ENCODE measurements at regions not wholly inside any gene's neighbourhood (a gene's known extent, or its start where the extent isn't known, plus 50 kb on each side); places are given as distances from the start of the nearest gene placed in this dataset.

- DNase-seq, result no peak
- intact Hi-C loops (cut with DNase I; ENCODE audit: low total_unique reads), result no loop called here
Measured at GRCh38 chr20:57928181-57928967, 218.6 kb upstream of the PMEPA1 start.

GRCh38 chr20:57927376-57927775 lies 217.6 kb upstream of the PMEPA1 start:
- DNase-seq (no peak), ATAC-seq (no peak)
- in situ Hi-C loops (cut with MboI; ENCODE audit: low sequenced_read_pairs in 4 of 4) (no loop called here), intact Hi-C loops (cut with DNase I; ENCODE audit: low total_unique reads) (no loop called here)
- Histone ChIP-seq H3K27ac (no peak overlapping the region), H3K4me3 (no peak overlapping the region), H3K4me1 (no peaks in the 10 kb centered on the region), H3K36me3 (no peaks in the 10 kb centered on the region), H3K9me3 (no peaks in the 10 kb centered on the region), H3K27me3 (peaks cover 0 to 3% (median 0%) of the 10 kb centered on the region in 3 donors)
- no peak for TF ChIP-seq POLR2A (IDR thresholded peaks at IDR 0.05)
- no peak for TF ChIP-seq CTCF (IDR thresholded peaks at IDR 0.05 in 4 of 5, conservative IDR thresholded peaks at IDR 0.05 in 1 of 5)

More at GRCh38 chr20:57928181-57928967, 218.6 kb upstream of the PMEPA1 start:
- H3K27me3 ChIP-seq, result peaks cover 0 to 3% (median 0%) of the 10 kb centered on the region in 3 donors
- no peak for TF ChIP-seq POLR2A (IDR thresholded peaks at IDR 0.05)
- ATAC-seq, result no peak
- no peak overlapping the region for H3K27ac ChIP-seq
- in situ Hi-C loops (cut with MboI; ENCODE audit: low sequenced_read_pairs in 4 of 4), result no loop called here
- no peaks in the 10 kb centered on the region for H3K36me3 ChIP-seq
- no peaks in the 10 kb centered on the region for H3K9me3 ChIP-seq
- no peak overlapping the region for H3K4me3 ChIP-seq
- H3K4me1 ChIP-seq, result no peaks in the 10 kb centered on the region

GRCh38 chr20:57922706-57923105 lies 212.9 kb upstream of the PMEPA1 start:
- H3K9me3 ChIP-seq, result no peaks in the 10 kb centered on the region
- no peak overlapping the region for H3K4me3 ChIP-seq
- in situ Hi-C loops (cut with MboI; ENCODE audit: low sequenced_read_pairs in 4 of 4) (no loop called here), intact Hi-C loops (cut with DNase I; ENCODE audit: low total_unique reads) (no loop called here)
- no peaks in the 10 kb centered on the region for H3K4me1 ChIP-seq
- no peak for ATAC-seq
- no peak for DNase-seq
- no peak overlapping the region for H3K27ac ChIP-seq
- H3K36me3 ChIP-seq, result no peaks in the 10 kb centered on the region
- TF ChIP-seq CTCF (IDR thresholded peaks at IDR 0.05 in 4 of 5, conservative IDR thresholded peaks at IDR 0.05 in 1 of 5) (no peak), POLR2A (IDR thresholded peaks at IDR 0.05) (no peak)
- H3K27me3 ChIP-seq, result no peaks in the 10 kb centered on the region

GRCh38 chr20:57922083-57922482 lies 212.3 kb upstream of the PMEPA1 start:
- no peak overlapping the region for H3K27ac ChIP-seq
- no peaks in the 10 kb centered on the region for H3K27me3 ChIP-seq
- H3K36me3 ChIP-seq, result no peaks in the 10 kb centered on the region
- intact Hi-C loops (cut with DNase I; ENCODE audit: low total_unique reads) (no loop called here), in situ Hi-C loops (cut with MboI; ENCODE audit: low sequenced_read_pairs in 4 of 4) (no loop called here)
- H3K4me3 ChIP-seq, result no peak overlapping the region
- no peak for TF ChIP-seq CTCF (IDR thresholded peaks at IDR 0.05 in 4 of 5, conservative IDR thresholded peaks at IDR 0.05 in 1 of 5)
- TF ChIP-seq POLR2A (IDR thresholded peaks at IDR 0.05), result no peak
- ATAC-seq (no peak), DNase-seq (no peak)
- H3K4me1 ChIP-seq, result no peaks in the 10 kb centered on the region
- no peaks in the 10 kb centered on the region for H3K9me3 ChIP-seq

GRCh38 chr20:57921676-57922075 lies 211.9 kb upstream of the PMEPA1 start:
- Histone ChIP-seq H3K36me3 (no peaks in the 10 kb centered on the region), H3K9me3 (no peaks in the 10 kb centered on the region), H3K27me3 (no peaks in the 10 kb centered on the region), H3K4me3 (no peak overlapping the region), H3K27ac (no peak overlapping the region), H3K4me1 (no peaks in the 10 kb centered on the region)
- no peak for ATAC-seq
- in situ Hi-C loops (cut with MboI; ENCODE audit: low sequenced_read_pairs in 4 of 4), result no loop called here
- intact Hi-C loops (cut with DNase I; ENCODE audit: low total_unique reads), result no loop called here
- DNase-seq, result no peak
- no peak for TF ChIP-seq POLR2A (IDR thresholded peaks at IDR 0.05)
- no peak for TF ChIP-seq CTCF (IDR thresholded peaks at IDR 0.05 in 4 of 5, conservative IDR thresholded peaks at IDR 0.05 in 1 of 5)
